H9 (cell line): ENCODE measurements at regions not wholly inside any gene's neighbourhood (a gene's known extent, or its start where the extent isn't known, plus 50 kb on each side); places are given as distances from the start of the nearest gene placed in this dataset.

Experiments used
- DNase-seq: peaks from one replicate; pipeline ENCODE4 v3.0.0-alpha.2; 2017
- H2AFZ ChIP-seq: one replicate; pipeline ENCODE4 v1.6.1; 2013; ENCODE audit warnings: mild to moderate bottlenecking, low read length, control low read depth, moderate library complexity
- H2AK5ac ChIP-seq: 2 replicates; pipeline ENCODE4 v1.6.1; 2013; ENCODE audit warnings: low read length, control low read depth, mixed read lengths; ENCODE audit not compliant: insufficient read length
- H2BK120ac ChIP-seq: one replicate; pipeline ENCODE4 v1.6.1; 2013; ENCODE audit warnings: low read depth, mild to moderate bottlenecking, low read length, control low read depth, inconsistent platforms; ENCODE audit not compliant: poor library complexity, severe bottlenecking
- H2BK12ac ChIP-seq: 2 replicates; pipeline ENCODE4 v1.6.1; 2013; ENCODE audit warnings: low read length, control low read depth, mixed read lengths, low read depth; ENCODE audit not compliant: insufficient read length
- H2BK15ac ChIP-seq: 2 replicates; pipeline ENCODE4 v1.6.1; 2013; ENCODE audit warnings: low read depth, low read length, control low read depth
- H2BK20ac ChIP-seq: one replicate; pipeline ENCODE4 v1.6.1; 2013; ENCODE audit warnings: low read depth, mild to moderate bottlenecking, low read length, control low read depth, inconsistent platforms; ENCODE audit not compliant: poor library complexity, severe bottlenecking
- H2BK5ac ChIP-seq: 2 replicates; pipeline ENCODE4 v1.6.1; 2013; ENCODE audit warnings: low read length, control low read depth, mixed read lengths; ENCODE audit not compliant: insufficient read length
- H3K14ac ChIP-seq: 2 replicates; pipeline ENCODE4 v1.6.1; 2013; ENCODE audit warnings: low read length, control low read depth; ENCODE audit not compliant: insufficient read depth
- H3K18ac ChIP-seq: 2 replicates; pipeline ENCODE4 v1.6.1; 2013; ENCODE audit warnings: low read depth, mild to moderate bottlenecking, mixed read lengths, low read length, control low read depth; ENCODE audit not compliant: insufficient read length
- H3K23ac ChIP-seq: 2 replicates; pipeline ENCODE4 v1.6.1; 2013; ENCODE audit warnings: low read length, control low read depth, mixed read lengths, low read depth; ENCODE audit not compliant: insufficient read length
- H3K23me2 ChIP-seq: 2 replicates; pipeline ENCODE4 v1.6.1; 2013; ENCODE audit warnings: low read depth, mild to moderate bottlenecking, mixed read lengths, low read length, control low read depth; ENCODE audit not compliant: insufficient read length, poor library complexity, severe bottlenecking
- H3K27ac ChIP-seq: 2 replicates; pipeline ENCODE4 v1.5.1; 2013; ENCODE audit warnings: low read length, control low read depth, mixed read lengths, low read depth; ENCODE audit not compliant: insufficient read length
- H3K27me3 ChIP-seq: 2 replicates; pipeline ENCODE4 v1.6.1; 2013; ENCODE audit warnings: low read length, control low read depth, inconsistent platforms; ENCODE audit not compliant: insufficient read depth
- H3K4ac ChIP-seq: 2 replicates; pipeline ENCODE4 v1.6.1; 2013; ENCODE audit warnings: low read depth, mild to moderate bottlenecking, control low read depth, inconsistent platforms, low read length, moderate library complexity
- H3K4me1 ChIP-seq: 2 replicates; pipeline ENCODE4 v1.6.1; 2013; ENCODE audit warnings: low read length, control low read depth, inconsistent platforms; ENCODE audit not compliant: insufficient read depth
- H3K4me2 ChIP-seq: 2 replicates; pipeline ENCODE4 v1.6.1; 2013; ENCODE audit warnings: low read length, control low read depth, mixed read lengths; ENCODE audit not compliant: insufficient read length, insufficient read depth
- H3K56ac ChIP-seq: 2 replicates; pipeline ENCODE4 v1.6.1; 2013; ENCODE audit warnings: low read depth, mild to moderate bottlenecking, mixed read lengths, low read length, control low read depth; ENCODE audit not compliant: insufficient read length
- H3K79me1 ChIP-seq: 2 replicates; pipeline ENCODE4 v1.6.1; 2013; ENCODE audit warnings: low read depth, mild to moderate bottlenecking, moderate library complexity, low read length, control low read depth, inconsistent platforms; ENCODE audit not compliant: insufficient read depth, poor library complexity, severe bottlenecking
- H3K79me2 ChIP-seq: 2 replicates; pipeline ENCODE4 v1.6.1; 2013; ENCODE audit warnings: low read length, control low read depth, inconsistent platforms; ENCODE audit not compliant: insufficient read depth
- H3K9ac ChIP-seq: 2 replicates; pipeline ENCODE4 v1.6.1; 2013; ENCODE audit warnings: low read length, control low read depth, mixed read lengths; ENCODE audit not compliant: insufficient read length; ENCODE audit errors: extremely low read depth
- H3K9me3 ChIP-seq: one replicate; pipeline ENCODE4 v1.6.1; 2013; ENCODE audit warnings: low read depth, low read length, inconsistent platforms; ENCODE audit not compliant: control insufficient read depth
- H3T11ph ChIP-seq: one replicate; pipeline ENCODE4 v1.6.1; 2013; ENCODE audit warnings: mild to moderate bottlenecking, low read length, control low read depth, inconsistent platforms
- H4K20me1 ChIP-seq: one replicate; pipeline ENCODE4 v1.6.1; 2013; ENCODE audit not compliant: control insufficient read depth, insufficient read length, insufficient read depth
- H4K5ac ChIP-seq: 2 replicates; pipeline ENCODE4 v1.6.1; 2013; ENCODE audit warnings: low read depth, mild to moderate bottlenecking, mixed read lengths, low read length, control low read depth; ENCODE audit not compliant: insufficient read length
- H4K8ac ChIP-seq: replicated peaks from 2 replicates; pipeline ENCODE4 v1.6.1; 2013; ENCODE audit warnings: low read length, control low read depth, mixed read lengths, low read depth; ENCODE audit not compliant: insufficient read length
- H4K91ac ChIP-seq: 2 replicates; pipeline ENCODE4 v1.6.1; 2013; ENCODE audit warnings: low read depth, mild to moderate bottlenecking, moderate library complexity, mixed read lengths, low read length, control low read depth; ENCODE audit not compliant: insufficient read length
- H3K27ac Mint-ChIP-seq, 3 experiments: 2 replicates in 2 of 3; 3 replicates in 1 of 3; pipeline ENCODE4 v1.8.0; 2020 to 2021; ENCODE audit warnings: mixed read lengths in 3 of 3, mild to moderate bottlenecking in 1 of 3, moderate library complexity in 1 of 3
- H3K27me3 Mint-ChIP-seq: 2 replicates; pipeline ENCODE4 v1.8.0; 2021; ENCODE audit warnings: low read depth, mild to moderate bottlenecking, moderate library complexity, mixed read lengths
- H3K36me3 Mint-ChIP-seq, 3 experiments: 2 replicates in 2 of 3; 3 replicates in 1 of 3; pipeline ENCODE4 v1.8.0; 2020 to 2021; ENCODE audit warnings: low read depth in 3 of 3, mixed read lengths in 3 of 3; ENCODE audit not compliant: insufficient read depth in 1 of 3
- H3K4me1 Mint-ChIP-seq, 2 experiments: 2 replicates each; pipeline ENCODE4 v1.8.0; 2020; ENCODE audit warnings: mixed read lengths in 2 of 2
- H3K4me3 Mint-ChIP-seq, 2 experiments: 2 replicates in 1 of 2; 3 replicates in 1 of 2; pipeline ENCODE4 v1.8.0; 2020 to 2021; ENCODE audit warnings: mild to moderate bottlenecking in 2 of 2, mixed read lengths in 2 of 2, moderate library complexity in 1 of 2
- H3K9me3 Mint-ChIP-seq, 2 experiments: 2 replicates in 1 of 2; 3 replicates in 1 of 2; pipeline ENCODE4 v1.8.0; 2020; ENCODE audit warnings: mild to moderate bottlenecking in 2 of 2, mixed read lengths in 2 of 2, moderate library complexity in 1 of 2
- CTCF ChIP-seq: fragments of 200-600 bp; sonication (generic); conservative IDR thresholded peaks from 3 replicates; pipeline ENCODE4 v1.8.0; 2021; ENCODE audit warnings: antibody characterized with exemption, mild to moderate bottlenecking
- WGBS: extraction: QIAGEN DNeasy Blood & Tissue Kit; methylation state at CpG from one replicate; pipeline ENCODE4 v1.1.7; 2013; ENCODE audit warnings: missing lambda C conversion rate, low lambda C conversion rate, mixed read lengths; ENCODE audit not compliant: insufficient read length; ENCODE audit errors: extremely low coverage; 5-methylcytosine and 5-hydroxymethylcytosine counted together

GRCh38 chr10:44267007-44267406 lies 117.9 kb downstream of the CXCL12 start:
- no peak overlapping the region for H3K14ac ChIP-seq
- H3K79me2 ChIP-seq = no peaks in the 10 kb centered on the region
- Mint-ChIP-seq H3K4me3 (no peak overlapping the region), H3K9me3 (peaks cover 30% of the 10 kb centered on the region in 2 experiments), H3K4me1 (no peaks in the 10 kb centered on the region), H3K27me3 (peaks cover 2% of the 10 kb centered on the region), H3K36me3 (peaks cover 12 to 27% (median 13%) of the 10 kb centered on the region in 3 experiments), H3K27ac (no peak overlapping the region)
- no peaks in the 10 kb centered on the region for H3K27me3 ChIP-seq
- no peak overlapping the region for H2BK15ac ChIP-seq
- H3K4me1 ChIP-seq = no peaks in the 10 kb centered on the region
- no peaks in the 10 kb centered on the region for H3K79me1 ChIP-seq
- TF ChIP-seq CTCF = no peak
- H3K9me3 ChIP-seq = peaks cover 6% of the 10 kb centered on the region
- no peak overlapping the region for H2BK12ac ChIP-seq
- no peak for DNase-seq
- H3K18ac ChIP-seq = no peak overlapping the region
- H3K23me2 ChIP-seq = no peaks in the 10 kb centered on the region
- H4K5ac ChIP-seq = no peak overlapping the region
- no peak overlapping the region for H3K4me2 ChIP-seq
- no peak overlapping the region for H3K4ac ChIP-seq
- H4K91ac ChIP-seq = no peak overlapping the region
- no peak overlapping the region for H3K27ac ChIP-seq
- WGBS = no CpG with 5 or more reads among the region's 3 CpGs
- H3K23ac ChIP-seq = no peak overlapping the region
- H3K9ac ChIP-seq = no peak overlapping the region
- no peak overlapping the region for H2BK20ac ChIP-seq
- H4K20me1 ChIP-seq = no peaks in the 10 kb centered on the region
- no peak overlapping the region for H3K56ac ChIP-seq
- H2AK5ac ChIP-seq = no peak overlapping the region
- H2AFZ ChIP-seq = no peak overlapping the region
- no peak overlapping the region for H2BK5ac ChIP-seq
- H2BK120ac ChIP-seq = no peak overlapping the region
- H3T11ph ChIP-seq = no peak overlapping the region
- no peak overlapping the region for H4K8ac ChIP-seq
